HG03442 (cell line): ENCODE measurements at regions not wholly inside any gene's neighbourhood (a gene's known extent, or its start where the extent isn't known, plus 50 kb on each side); places are given as distances from the start of the nearest gene placed in this dataset.

ENCODE experiments used
- ATAC-seq: cut with Tn5 transposase; IDR thresholded peaks from one replicate; pipeline ENCODE4 v1.9.1; 2021; ENCODE audit warnings: mild to moderate bottlenecking, moderate library complexity; ENCODE audit not compliant: unreplicated experiment

DNA sequence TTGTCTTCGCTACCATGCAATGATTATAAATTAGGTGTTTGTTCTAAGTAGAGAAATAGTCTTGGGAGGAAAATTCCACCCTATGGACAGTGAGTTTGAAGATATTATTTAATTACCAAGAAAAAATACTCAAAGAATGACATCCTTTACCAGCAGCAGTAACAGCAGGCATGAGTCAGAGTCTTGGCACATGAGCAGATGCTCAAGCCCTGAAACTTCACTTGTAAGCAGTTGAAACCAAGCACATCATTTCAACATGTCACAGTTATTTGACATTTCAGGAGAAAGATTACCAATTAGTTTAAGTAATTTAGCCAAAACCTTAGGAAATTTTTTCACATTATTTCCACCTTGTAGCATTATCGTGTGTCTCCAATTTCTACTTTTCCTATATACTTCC, 99.2 kb downstream of the C12orf50 start:
- ATAC-seq, result no peak

DNA sequence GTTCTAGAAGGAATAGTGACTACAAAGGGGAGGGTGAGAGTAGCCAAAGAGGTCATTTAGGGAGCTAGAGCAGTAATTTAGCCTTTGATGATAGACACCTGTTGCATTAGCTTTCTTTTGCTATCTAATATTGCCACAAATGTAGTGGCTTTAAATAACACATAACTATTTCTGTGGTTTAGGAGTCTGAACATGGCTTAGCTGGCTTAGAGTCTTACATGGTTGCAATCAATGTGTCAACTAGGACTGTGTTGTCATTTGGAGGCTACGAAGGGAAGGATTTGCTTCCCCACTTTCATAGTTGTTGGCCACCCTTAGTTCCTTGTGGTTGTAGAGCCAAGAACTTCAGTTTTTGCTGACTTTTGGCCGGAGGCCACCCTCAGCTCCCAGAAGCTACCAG, 99.9 kb downstream of the C12orf50 start:
- ATAC-seq, result no peak

DNA sequence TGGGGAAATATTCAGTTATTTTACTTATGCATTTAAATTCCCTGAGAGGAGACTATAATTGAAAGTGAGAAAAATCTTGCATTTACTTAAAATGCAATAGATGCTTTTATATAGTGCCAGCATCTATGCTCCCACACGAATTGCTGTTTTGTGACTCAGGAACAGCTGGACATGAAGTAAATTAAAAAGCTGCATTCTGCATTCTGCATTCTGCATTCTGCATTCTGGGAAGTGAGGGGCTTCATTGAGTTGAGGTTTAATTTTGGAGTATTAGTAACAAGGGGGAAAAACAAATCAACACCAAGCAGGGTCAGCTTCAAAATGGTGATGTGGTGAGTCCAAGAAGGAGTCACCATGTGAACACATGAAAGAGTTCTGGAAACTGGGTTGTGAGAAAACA, 101.2 kb downstream of the C12orf50 start:
- ATAC-seq, result no peak

DNA sequence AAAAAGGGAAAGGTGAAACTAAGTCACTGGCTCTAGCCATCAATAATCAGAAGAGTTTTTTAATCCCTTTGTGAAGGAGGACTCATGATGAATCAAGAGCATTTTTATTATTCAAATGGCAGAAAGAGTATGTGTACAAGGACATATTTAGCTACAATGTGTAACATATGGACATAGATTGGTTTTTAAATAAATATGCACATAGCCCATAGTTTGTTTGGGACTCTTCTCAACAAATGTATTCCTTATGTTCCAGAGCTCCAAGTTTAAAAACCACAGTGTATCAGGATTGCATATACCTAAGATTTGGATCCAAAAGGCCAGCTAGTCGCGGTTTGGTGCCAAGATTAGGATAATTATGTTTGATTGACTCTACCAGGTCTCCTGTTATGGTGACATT, 104.2 kb downstream of the C12orf50 start:
- ATAC-seq, result no peak

DNA sequence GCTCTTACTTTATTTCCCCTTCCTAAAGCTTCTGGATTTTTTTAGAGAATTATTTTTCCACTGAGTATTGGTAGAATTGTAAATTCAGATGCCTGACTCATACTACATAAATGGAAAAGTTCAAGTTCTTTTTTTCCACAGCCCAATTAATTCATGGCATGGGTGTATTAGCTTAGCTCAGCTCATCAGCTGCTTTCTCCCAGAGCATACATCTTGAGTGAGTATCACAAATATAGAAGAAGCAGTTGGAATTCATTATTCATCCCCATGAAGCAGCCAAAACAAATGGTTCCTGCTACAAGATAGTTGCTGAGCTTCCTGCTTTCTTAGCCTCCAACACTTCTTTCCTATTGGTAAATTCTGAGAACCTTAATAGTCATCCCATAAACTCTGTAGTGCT, 105.1 kb downstream of the C12orf50 start:
- no peak for ATAC-seq

DNA sequence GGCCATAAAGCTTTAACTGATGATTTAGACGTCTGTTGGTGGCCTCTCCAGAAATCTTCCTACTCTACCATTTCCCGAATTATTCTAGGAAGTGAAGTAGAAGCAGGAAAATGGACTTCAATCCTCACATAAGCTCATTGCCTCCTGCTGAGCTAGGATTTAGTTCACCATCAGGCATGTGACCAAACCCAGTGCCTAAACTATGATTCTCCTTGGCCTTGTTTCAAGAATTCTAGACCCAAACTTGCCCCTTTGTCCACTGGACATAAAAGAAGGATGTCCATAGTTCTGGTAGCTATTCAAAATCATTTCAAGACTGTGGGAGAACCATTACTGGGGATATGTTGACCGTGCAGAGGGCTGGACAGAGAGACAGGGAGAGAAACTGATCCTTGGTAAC, 105.8 kb downstream of the C12orf50 start:
- ATAC-seq, result no peak

DNA sequence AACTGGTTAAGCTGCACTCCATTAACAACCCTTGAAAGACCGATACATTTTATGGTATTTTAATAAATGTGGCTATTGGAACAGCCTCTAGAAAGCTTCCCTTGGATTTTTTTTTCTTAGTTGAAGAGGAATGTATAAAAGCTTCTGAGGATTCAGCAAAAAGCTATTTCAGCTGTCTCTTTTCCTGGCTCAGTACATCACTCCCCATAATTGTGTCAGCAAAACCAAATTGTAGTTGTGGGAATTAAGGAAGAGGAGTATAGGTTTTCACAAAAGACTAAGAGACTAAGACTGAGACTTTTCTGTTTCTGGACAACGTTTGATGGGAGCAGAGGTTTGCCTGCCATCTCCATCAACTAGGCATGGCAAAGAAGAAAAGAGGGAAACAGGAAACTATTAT, 106.5 kb downstream of the C12orf50 start:
- ATAC-seq, result no peak

DNA sequence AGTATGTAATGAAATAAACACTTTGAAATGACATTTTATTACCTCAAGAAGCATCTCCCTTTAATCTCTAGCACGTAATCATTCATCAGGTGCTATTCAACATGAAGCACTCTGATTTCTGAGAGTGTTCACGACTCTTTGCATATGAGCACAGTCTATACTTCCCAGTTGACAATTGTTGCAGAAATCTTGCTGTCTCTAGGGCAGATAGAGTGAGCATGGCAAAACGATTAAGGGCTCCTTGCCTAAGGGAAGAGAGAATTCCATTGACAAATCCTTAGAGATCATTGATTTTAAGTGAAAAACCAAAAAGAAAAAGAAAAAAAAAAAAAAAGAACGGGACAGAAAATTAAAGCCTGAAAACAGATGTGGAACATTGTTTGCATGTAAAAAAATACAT, 107.6 kb downstream of the C12orf50 start:
- ATAC-seq, result no peak

DNA sequence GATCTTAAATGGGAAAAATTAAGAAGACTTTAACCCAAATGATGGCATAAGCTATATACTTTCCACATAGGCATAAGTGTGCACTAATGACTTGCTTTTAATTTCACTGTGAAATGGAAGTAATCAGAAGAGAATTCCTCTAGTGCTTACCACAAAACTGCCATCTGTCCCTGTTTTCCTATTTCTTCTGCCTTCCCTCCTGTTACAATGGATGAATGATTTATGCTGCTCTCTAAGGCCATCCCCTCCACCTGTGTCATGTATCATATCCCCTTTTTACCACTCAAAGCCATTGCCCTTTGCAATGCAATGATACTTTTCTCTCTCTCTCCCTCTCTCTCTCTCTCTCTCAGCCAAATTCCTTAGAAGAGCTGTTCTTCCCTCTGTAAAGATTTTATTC, 109.1 kb downstream of the C12orf50 start:
- ATAC-seq, result no peak

DNA sequence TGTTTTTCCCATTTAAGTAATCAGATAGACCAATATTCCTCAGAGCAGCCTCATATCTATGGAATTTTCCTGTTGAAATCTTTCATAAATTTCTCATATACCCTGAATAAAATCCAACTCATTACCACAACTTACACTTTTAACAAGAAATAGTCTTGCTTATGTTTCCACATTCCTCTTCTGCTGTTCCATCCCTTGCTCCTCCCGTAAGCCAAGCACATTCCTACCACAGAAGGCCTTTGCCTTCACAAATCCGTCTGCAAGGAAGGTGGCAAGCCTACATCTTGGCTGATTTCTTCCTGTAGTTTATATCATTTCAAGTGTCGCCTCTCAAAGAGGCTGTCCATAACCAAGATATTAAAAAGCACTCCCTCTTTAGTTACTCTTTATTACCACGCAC, 127.7 kb downstream of the C12orf50 start:
- no peak for ATAC-seq

DNA sequence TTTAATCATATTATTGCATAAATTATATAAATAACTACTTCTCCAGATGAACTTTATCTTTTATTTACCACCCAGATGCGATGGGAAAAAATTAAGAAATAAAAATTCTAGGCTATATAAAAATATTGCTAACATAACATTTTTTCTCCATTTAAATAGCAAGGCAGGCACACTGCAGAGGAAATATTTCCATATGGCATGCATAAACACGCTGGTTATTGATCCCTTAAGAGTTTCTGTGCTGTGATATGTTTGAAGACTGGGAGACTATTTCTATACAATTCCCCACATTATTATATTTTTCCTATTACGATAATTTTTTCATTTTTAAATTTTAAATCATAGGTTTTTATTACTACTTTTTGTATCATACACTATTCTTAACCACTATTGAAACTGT, 131.5 kb downstream of the C12orf50 start:
- no peak for ATAC-seq

DNA sequence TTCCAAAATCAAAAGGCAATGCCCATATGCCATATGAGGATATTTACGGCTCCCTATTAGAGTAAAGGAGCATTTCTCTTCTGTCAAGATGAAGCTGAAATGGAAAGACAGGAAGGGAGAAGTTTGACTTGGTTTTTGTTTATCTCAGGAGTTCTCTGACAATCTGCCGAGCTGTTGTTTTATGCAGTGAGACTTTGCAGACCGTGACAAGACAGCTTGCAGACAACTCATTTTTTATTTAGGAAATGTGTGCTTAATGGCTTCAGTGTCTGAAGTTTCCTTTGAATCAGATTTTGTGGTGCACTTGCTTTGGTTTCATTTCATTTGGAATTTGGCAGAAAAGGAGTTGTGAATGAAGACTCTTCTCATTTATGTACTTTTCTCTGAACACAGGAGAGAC, 145.4 kb downstream of the C12orf50 start:
- no peak for ATAC-seq

DNA sequence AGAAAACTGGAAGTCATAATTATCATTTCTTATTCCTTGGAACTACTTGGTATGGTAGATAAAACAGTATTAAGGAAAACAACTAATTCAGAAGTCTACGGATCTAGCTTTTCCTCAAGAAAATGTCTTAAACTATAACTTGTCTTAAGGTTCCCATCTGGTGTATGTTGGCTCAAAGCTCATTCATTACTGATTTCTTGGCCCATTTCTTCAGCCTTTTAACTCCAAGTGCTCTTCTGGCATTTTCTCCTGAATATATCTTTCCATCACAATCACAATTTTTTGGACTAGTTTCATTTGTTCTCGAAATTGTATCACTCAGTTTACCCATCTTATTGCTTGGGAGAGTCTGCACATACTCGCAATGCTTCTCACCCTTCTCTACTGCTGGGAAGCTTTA, 150.1 kb downstream of the C12orf50 start:
- ATAC-seq, result no peak

DNA sequence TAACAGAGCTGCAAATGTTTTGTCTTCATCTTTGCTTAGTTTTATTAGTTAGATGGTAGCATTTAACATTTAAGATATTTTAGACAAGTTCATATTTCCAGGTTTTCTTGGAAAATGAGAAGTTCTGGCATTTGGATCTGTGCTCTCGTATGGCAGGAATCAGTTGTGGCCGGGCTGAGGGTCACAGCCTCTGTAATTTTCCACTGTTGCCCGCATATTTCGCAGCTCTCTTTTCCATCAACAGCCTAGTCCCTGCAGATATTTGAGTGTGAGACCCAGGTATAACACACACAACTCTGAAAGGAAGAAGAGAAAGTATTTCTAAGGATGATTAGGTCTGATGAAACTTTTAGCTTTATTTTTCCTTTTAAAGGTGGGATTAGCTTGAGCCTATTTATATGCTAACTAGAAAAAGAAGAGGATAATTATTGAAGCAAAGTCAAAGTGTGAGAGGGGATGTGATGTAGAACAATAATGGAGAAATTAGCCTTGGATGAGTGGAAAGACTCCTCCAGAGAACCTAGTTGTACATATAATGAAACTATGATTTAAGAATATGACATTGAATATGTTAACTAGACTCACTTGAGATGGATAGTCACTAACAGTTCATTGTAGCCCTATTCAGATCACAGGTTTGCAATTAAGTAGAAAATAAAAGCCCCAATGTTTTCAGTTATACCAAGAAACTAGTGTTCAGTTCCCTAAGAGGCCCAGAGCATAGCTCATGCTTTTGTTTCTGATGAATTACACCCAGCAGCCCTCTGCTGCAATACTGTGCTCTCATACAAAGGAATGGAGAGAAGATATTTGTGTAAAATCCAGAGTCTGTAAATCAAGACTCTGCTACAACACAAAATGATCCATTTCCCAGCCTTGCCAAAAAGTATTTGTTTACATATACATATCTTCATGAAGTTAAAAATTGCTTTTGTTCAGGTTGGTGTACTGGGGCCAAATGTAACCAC, 158.4 kb downstream of the C12orf50 start:
- no peak for ATAC-seq

DNA sequence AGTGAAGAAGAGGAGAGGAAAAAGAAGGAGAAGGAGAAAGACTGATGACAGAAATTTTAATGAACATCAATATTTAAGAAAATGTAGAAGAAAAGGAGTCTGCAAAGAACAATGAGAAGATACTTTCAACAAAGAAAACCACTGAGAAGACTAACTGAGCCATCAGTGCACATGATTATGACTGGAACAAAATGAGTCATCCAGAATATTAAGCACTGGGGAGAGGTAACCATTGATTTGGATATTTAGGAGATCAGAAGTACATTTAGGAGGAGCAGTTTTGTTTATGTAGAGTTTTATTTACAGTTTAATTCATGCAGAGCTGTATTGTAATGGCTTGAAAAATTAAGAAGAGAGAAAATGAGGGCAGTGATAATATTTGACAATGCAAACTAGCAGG, 159.1 kb downstream of the C12orf50 start:
- ATAC-seq, result no peak

DNA sequence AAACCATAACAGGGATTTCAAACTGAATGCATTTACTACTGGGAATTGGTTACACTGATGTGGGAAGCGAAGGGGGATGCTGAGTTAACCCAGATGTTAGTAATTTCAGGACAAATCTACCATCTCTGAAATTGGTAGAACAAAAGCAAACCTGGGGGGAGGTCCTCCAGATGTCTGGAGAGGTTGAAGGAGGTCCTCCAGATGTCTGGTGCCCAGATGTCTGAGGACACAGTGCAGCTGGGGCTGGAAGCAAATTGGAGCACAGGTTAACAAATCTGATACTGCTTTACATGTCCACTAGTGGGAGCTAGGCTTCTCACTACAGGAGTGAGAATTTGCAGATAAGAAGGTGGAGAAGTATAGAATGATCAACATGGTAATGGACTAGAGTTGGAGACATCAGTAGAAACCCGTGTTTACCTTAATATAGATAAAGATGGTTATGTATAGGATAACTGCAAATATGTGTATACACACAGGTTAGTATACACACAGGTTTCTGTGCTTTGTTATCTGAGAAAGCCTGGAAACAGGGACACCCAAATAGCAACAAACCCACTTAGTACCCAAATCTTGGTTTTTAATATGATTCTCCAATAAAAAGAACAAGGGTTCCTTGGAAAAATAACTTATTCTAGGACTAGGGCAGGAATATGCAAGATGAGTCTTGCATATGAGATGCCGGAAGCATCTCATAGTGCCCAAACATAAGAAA, 162.5 kb downstream of the C12orf50 start:
- peak; percentile 64 for ATAC-seq

DNA sequence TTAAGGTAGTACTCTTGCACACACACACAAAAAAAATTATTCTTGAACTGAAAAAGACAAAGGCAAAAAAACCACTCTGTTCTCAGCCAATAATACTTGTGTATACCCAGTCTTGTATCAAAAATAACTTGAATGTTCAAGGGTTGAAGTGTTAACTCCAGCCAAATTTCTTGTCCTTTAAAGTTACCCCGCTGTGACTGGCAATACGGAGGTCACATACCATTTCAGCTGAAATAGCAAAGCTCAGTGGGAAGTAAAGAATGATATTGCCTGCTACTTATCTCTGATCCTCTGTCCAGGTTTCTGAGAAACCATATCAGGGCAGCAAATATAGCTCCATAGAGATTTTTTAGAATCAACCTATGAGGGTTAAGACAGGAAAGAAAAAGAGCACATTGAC, 167.4 kb downstream of the C12orf50 start:
- ATAC-seq, result no peak

DNA sequence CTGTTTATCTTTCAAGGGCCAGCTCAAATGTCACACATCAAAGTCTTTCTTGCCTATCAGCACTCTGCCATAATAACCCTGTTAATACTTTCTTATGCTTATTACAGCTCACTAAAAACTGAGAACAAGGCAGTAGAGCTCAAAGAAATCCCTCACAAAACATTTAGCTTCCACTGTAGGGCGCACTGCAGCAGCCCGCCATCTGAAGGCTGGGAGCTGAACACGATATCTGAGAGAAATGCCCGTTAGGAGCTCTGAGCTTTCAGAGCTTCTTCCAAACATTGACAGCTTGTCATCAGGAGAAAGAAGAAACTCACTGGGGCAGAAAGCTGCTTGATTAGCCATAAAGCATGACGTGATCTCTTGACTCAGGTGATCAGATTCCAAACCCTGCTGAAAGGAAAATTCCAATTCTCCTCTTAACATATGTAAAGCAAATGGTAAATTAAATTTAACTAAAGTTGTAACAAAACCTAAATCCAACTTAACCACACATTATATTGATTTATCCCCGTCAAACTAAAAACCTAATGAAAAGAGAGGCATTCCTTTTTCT, 175.7 kb downstream of the C12orf50 start:
- ATAC-seq, result no peak

DNA sequence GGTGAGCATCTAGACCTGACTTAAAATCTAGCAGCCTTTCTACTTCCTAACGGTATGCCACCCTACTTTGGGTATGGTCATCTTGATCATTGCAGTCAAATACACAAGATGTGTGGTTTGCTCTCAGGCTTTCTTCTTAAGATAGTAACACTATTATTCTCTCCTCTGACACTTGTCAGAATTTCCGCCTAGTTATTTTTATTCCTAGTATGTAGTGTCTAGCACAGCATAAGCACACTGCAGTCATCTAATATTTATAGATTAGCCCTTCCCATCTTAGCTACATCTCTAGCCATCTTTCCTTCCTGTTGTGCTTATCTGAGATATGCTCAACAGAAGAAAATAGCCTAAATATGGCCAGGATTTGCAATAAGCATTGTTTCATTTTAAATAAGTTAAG, 180.1 kb downstream of the C12orf50 start:
- no peak for ATAC-seq

DNA sequence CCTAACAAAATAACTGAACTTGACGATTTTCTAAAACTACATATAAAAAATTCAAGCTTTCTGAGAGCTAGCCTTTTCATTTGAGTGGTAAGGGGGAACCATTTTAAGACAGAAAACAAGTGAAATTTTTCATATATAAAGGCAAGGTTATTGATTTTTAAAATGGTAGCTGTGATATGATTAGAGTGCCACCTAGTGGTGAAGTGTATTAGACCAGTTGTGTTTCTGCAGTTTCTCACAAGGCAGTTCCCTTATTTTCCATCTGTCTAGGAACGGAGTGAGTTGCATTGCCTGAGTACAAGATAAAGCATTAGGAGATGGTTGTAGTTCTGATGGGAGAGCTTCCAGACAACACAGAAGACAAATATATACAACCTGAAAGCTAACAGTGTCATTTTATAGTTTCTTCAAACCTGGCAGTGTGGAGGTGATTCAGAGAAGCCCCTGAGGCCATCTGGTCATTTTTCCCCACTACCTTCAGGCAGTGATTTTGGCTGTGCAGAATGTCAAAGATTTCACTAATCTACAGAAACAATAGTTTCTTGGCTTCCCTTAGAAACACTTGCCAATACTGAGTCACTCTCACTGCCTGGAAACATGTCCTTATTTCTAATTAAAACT, 180.8 kb downstream of the C12orf50 start:
- ATAC-seq, result peak; percentile 83

DNA sequence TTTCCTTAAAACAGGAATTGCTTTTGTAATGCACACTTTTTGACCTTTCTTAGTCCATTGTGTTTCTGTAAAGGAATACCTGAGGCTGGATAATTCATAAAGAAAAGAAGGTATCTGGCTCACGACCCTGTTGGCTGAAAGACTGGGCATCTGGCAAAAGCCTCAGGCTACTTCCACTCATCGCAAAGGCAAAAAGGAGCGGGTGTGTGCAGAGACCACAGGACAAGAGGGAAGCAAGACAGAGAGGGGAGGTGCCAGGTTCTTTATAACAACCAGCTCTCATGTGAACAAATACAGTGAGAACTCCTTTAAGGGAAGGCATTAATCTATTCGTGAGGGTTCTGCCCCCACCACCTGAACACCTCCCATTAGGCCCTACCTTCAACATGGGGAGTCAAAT, 182.1 kb downstream of the C12orf50 start:
- no peak for ATAC-seq

DNA sequence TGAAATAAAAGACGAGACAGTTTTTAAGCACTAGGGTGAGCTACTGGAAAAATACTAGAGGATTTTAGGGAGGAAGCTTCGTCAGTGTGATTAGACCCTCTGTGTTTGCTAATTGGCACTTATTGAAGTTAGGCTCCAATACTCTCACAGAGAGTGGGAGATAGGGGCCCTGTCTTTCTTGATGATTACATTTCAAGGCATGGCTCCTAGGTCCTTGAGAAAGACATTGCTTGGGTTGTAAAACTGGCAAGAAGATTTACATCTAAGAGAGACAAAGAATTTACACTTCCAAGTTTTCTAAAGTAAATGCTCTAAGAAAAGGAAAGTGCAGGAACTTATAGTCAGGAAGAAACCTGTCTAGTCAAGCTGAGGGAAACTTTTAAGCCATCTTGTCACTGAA, 183.2 kb downstream of the C12orf50 start:
- no peak for ATAC-seq
